ENCODE measurements at regions not wholly inside any gene's neighbourhood (a gene's known extent, or its start where the extent isn't known, plus 50 kb on each side); places are given as distances from the start of the nearest gene placed in this dataset.

DNA sequence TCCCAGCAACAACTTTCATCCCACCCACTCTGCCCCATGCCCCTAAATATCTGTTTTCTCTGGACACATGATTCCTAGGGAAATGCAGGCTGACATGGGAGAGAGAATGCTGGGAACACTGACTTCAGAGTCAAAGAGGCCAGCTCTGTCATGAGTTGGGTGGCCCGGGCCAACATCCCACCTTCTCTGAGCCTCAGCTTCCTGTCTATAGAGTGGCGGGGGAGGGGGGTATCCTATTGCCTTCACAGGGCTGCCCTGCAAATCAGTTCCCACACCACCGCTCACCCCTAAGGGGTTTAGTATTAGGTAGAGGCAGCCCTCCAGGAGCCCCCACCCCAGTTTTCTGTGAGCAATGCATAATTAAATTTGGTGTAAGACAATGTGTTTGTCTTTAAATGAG, 175.0 kb upstream of the NCAM1 start:
- no peak for TF ChIP-seq POLR2A (IDR thresholded peaks at IDR 0.05)
- TF ChIP-seq, protein P1, sequence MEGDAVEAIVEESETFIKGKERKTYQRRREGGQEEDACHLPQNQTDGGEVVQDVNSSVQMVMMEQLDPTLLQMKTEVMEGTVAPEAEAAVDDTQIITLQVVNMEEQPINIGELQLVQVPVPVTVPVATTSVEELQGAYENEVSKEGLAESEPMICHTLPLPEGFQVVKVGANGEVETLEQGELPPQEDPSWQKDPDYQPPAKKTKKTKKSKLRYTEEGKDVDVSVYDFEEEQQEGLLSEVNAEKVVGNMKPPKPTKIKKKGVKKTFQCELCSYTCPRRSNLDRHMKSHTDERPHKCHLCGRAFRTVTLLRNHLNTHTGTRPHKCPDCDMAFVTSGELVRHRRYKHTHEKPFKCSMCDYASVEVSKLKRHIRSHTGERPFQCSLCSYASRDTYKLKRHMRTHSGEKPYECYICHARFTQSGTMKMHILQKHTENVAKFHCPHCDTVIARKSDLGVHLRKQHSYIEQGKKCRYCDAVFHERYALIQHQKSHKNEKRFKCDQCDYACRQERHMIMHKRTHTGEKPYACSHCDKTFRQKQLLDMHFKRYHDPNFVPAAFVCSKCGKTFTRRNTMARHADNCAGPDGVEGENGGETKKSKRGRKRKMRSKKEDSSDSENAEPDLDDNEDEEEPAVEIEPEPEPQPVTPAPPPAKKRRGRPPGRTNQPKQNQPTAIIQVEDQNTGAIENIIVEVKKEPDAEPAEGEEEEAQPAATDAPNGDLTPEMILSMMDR (IDR thresholded peaks at IDR 0.05), result no peak
